Activated effector memory CD4-positive, alpha-beta T cell treated with Interleukin-2 at 50 U/mL for 16 hours (primary cell): ENCODE measurements at regions not wholly inside any gene's neighbourhood (a gene's known extent, or its start where the extent isn't known, plus 50 kb on each side); places are given as distances from the start of the nearest gene placed in this dataset.

Experiments
- DNase-seq: peaks from one replicate; pipeline ENCODE4 v3.0.0-alpha.2; 2020

GRCh38 chr13:21822029-21822428, 151.2 kb downstream of the FGF9 start:
- DNase-seq, result no peak

- DNase-seq, result no peak
Measured at GRCh38 chr13:21823416-21823815, 152.5 kb downstream of the FGF9 start.

- DNase-seq, result no peak
Measured at GRCh38 chr13:21823949-21824348, 153.1 kb downstream of the FGF9 start.

- DNase-seq, result no peak
Measured at GRCh38 chr13:21825186-21825585, 154.3 kb downstream of the FGF9 start.

- no peak for DNase-seq
Measured at GRCh38 chr13:21825801-21826200, 154.9 kb downstream of the FGF9 start.

GRCh38 chr13:21826214-21827015, 155.5 kb downstream of the FGF9 start:
- no peak for DNase-seq

GRCh38 chr13:21831654-21832324, 160.9 kb downstream of the FGF9 start:
- no peak for DNase-seq

GRCh38 chr13:21833921-21834320, 163.0 kb downstream of the FGF9 start:
- DNase-seq, result no peak

GRCh38 chr13:21834521-21834920, 163.6 kb downstream of the FGF9 start:
- no peak for DNase-seq

GRCh38 chr13:21837288-21837687, 166.4 kb downstream of the FGF9 start:
- DNase-seq, result no peak

- DNase-seq, result no peak
Measured at GRCh38 chr13:21837841-21838551, 167.1 kb downstream of the FGF9 start.

- no peak for DNase-seq
Measured at GRCh38 chr13:21846605-21847004, 175.7 kb downstream of the FGF9 start.

- DNase-seq, result no peak
Measured at GRCh38 chr13:21849323-21849722, 178.4 kb downstream of the FGF9 start.

- DNase-seq, result no peak
Measured at GRCh38 chr13:21850013-21851006, 179.4 kb downstream of the FGF9 start.

GRCh38 chr13:21852043-21852442, 181.2 kb downstream of the FGF9 start:
- no peak for DNase-seq

GRCh38 chr13:21853779-21854178, 182.9 kb downstream of the FGF9 start:
- no peak for DNase-seq

- no peak for DNase-seq
Measured at GRCh38 chr13:21868823-21869222, 197.9 kb downstream of the FGF9 start.

GRCh38 chr13:21871382-21871781, 200.5 kb downstream of the FGF9 start:
- no peak for DNase-seq

- no peak for DNase-seq
Measured at GRCh38 chr13:21871919-21872318, 201.0 kb downstream of the FGF9 start.

GRCh38 chr13:21872795-21873194, 201.9 kb downstream of the FGF9 start:
- DNase-seq, result no peak

- DNase-seq, result no peak
Measured at GRCh38 chr13:21875116-21875515, 204.2 kb downstream of the FGF9 start.

GRCh38 chr13:21879263-21879914, 208.5 kb downstream of the FGF9 start:
- no peak for DNase-seq
